ENCODE measurements at regions not wholly inside any gene's neighbourhood (a gene's known extent, or its start where the extent isn't known, plus 50 kb on each side); places are given as distances from the start of the nearest gene placed in this dataset.

GRCh38 chr4:94395562-94395961 lies 52.9 kb upstream of the HPGDS start:
- DNase-seq, result no peak

- no peak for DNase-seq
These were observed 54.3 kb upstream of the HPGDS start for GRCh38 chr4:94396984-94397383.

DNA sequence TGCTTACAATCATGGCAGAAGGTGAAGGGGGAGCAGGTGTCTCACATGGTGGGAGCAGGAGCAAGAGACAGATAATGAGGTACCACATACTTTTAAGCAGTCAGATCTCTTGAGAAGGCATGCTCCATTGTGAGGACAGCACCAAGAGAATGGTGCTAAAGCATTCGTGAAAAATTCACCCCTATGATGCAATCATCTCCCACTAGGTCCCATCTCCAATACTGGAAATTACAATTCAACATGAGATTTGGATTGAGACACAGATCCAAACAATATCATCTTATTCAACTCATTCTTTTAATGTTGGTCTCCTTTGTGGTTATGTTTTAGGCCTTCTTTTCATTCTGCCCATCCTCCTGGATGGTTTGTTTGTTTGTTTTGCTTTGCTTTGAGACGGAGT lies 54.1 kb upstream of the PDLIM5 start:
- no peak for DNase-seq

GRCh38 chr4:94399277-94399676 lies 52.5 kb upstream of the PDLIM5 start:
- no peak for DNase-seq

GRCh38 chr4:94399721-94400120 lies 52.0 kb upstream of the PDLIM5 start:
- DNase-seq, result peak; percentile 35

DNA sequence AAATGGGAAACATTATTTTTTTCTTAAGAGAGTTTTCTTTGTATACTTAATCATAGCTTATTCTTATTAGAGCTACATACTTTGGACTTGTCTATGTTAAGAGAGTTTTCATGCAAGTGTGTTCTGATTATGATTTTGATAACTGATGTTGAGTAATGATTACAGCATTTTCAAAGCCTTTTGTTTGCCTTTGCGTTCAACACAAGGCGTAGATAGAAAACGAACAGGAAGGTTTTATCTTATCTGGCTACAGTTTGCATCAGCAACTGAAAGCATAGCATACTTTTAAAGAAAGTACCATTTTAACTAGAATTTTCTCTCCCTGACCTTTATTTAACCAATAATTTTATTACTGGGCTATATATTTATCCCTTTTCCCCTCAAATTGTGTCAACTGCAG lies 51.6 kb upstream of the PDLIM5 start:
- no peak for DNase-seq
